Retinal pigment epithelial cell (primary cell): ENCODE measurements at regions not wholly inside any gene's neighbourhood (a gene's known extent, or its start where the extent isn't known, plus 50 kb on each side); places are given as distances from the start of the nearest gene placed in this dataset.

Experiments
- DNase-seq: peaks from one replicate; pipeline ENCODE4 v3.0.0-alpha.2; 2010; ENCODE audit warnings: low read depth
- H3K4me3 ChIP-seq: 2 replicates; pipeline ENCODE4 v1.5.1; 2011; ENCODE audit warnings: mild to moderate bottlenecking, low read length, control low read depth, moderate library complexity
- TF ChIP-seq, protein P1 (sequence below): conservative IDR thresholded peaks from 2 replicates; pipeline ENCODE4 v1.5.1; 2011; ENCODE audit warnings: low read depth, low read length, control low read depth, inconsistent platforms

DNA sequence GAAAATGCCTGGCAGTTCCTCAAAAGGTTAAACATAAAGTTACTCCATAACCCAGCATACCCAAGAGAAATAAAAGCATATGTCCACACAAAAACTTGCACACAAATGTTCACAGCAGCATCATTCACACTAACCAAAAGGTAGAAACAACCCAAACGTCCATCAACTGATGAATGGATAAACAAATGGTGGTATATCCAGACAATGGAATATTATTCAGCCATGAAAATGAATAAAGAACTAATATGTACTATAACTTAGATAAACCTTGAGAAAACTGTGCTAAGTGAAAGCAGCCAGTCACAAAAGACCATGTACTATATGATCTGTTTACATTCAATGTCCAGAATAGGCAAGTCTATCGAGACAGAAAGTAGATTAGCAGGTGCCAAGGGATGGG is 60.4 kb downstream of the CAMK2N1 start:
- TF ChIP-seq, protein P1, sequence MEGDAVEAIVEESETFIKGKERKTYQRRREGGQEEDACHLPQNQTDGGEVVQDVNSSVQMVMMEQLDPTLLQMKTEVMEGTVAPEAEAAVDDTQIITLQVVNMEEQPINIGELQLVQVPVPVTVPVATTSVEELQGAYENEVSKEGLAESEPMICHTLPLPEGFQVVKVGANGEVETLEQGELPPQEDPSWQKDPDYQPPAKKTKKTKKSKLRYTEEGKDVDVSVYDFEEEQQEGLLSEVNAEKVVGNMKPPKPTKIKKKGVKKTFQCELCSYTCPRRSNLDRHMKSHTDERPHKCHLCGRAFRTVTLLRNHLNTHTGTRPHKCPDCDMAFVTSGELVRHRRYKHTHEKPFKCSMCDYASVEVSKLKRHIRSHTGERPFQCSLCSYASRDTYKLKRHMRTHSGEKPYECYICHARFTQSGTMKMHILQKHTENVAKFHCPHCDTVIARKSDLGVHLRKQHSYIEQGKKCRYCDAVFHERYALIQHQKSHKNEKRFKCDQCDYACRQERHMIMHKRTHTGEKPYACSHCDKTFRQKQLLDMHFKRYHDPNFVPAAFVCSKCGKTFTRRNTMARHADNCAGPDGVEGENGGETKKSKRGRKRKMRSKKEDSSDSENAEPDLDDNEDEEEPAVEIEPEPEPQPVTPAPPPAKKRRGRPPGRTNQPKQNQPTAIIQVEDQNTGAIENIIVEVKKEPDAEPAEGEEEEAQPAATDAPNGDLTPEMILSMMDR, result no peak
- no peak overlapping the region for H3K4me3 ChIP-seq
- DNase-seq, result no peak

DNA sequence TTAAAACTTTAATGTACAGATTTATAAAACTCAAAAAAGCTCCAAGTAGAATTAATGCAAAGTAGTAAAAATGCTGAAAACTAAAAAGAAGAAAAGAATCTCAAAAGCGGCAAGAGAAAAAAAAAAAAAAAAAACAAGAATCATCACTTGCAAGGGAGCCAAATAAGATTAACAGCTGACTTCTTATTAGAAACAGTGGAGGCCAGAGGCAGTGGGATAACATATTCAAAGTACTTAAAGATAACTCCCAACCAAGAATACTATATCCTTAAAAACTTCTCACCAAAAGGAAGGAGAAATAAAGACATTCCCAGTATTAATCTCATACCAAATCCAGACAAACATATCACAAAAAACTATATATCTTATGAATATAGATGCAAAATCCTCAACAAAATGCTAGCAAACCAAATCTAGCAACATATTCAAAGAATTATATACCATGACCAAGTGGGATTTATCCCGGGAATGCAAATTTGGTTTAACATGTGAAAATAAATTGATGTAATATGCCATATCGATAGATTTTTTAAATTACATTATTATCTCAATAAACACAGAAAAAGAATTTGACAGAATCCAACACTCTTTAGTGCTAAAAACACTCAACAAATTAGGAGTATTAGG is 62.7 kb downstream of the CAMK2N1 start:
- DNase-seq, result no peak
- no peak overlapping the region for H3K4me3 ChIP-seq
- TF ChIP-seq, protein P1, result no peak

DNA sequence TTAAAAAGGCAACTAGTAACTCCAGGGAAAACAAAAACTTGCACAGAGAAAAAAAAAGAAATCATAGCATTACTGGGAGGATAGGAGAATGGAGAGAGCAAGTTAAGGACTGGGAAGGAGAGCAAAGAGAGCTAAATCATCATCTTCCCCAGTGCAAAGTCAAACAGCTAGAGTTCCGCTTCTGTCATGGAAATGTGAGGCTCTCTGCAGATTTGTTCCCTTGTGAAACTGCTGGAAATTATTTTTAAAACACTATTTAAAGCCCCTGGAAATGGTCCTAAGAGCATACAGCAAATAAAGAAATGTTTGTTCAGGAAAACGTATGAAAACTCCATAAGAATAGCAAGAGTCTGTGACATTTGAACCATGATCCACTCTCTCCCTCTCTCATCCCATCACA is 64.6 kb downstream of the CAMK2N1 start:
- TF ChIP-seq, protein P1, result no peak
- DNase-seq, result no peak
- no peak overlapping the region for H3K4me3 ChIP-seq

DNA sequence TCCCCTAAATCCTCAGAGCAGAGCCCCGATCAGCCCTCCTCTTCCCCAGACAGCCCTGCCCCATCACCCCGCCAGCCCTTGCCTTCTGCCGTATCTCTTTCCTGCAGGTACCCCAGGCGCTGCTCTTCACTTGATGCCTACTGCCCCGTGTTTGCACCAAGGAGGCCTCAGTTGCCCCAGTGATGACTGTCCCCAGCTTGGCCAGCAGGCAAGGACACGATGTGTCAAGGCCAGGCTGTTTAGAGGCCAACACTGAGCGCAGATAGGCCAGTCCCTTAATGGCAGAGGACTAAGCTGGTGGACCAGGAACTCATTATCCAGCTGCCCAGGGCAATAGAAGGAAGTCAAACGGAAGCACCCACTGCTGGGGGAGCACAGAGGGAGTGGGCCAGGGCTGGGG is 68.4 kb downstream of the CAMK2N1 start:
- DNase-seq, result no peak
- TF ChIP-seq, protein P1, result no peak
- no peak overlapping the region for H3K4me3 ChIP-seq

DNA sequence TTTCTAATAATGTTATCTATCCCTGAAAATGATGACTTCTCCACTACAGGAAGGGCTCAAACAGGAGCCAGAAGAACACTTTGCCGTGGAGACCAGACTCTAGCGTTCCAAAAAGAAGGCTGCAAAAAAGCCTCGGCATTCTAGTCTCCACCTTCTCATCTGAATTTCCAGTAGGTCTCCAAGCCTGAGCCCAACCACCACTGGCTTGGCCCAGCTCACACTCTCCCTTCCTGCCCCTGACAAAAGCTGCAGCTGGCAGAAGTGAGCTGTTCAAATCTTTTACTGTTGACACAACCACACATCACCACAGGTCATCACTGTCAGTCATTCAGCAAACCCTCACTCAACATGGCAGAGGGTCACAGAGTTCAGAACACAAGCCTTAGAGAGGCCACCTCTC is 69.3 kb downstream of the CAMK2N1 start:
- H3K4me3 ChIP-seq, result no peak overlapping the region
- TF ChIP-seq, protein P1, result no peak
- DNase-seq, result no peak

DNA sequence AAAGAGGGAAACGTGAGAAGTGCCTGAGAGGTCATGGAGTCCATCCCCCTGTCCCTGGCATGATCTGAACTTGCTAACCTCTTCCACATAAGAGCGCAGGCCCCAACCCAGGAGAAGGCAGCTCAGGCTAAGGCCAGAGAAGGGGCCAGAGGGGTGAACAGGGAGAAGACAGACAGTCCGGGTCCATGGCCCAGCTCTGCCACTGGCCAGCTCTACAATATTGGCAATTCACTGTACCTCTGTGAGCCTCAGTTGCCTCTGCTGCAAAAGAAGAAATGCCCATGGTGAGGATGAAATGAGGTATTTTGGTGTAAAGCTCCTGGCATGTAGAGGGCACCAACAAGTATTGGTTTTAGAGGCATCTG is 72.3 kb downstream of the CAMK2N1 start:
- TF ChIP-seq, protein P1, result no peak
- no peak overlapping the region for H3K4me3 ChIP-seq
- DNase-seq, result no peak

DNA sequence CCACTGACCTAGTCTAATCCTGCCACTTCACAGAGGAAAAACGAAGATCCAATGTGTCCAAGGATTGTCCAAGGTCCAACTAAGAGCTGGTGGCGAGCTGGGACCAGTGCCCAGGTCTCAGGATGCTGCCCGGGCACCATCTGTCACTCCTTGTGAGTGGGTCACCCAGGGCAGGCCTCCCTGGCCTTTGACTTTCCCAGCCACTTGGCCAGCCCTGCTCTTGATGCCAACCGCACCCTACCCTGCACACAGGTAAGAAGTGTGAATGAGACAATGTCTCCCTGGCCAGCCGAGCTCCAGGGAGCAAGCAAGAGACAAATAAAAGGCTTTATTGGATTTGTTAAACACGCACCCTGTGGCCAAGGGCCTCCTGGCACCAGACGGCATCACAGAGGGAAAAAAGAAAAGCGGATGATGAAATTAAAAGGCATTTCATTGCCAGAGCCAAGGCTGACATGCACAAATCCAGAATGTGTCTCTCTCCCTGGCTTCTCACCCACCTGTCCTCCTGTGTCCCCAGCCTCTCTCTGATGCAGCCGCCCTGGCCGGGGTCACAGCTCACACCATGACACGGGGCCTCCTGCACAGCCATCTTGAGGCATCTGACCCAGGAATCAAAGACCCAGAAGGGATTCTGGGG is 72.8 kb downstream of the CAMK2N1 start:
- H3K4me3 ChIP-seq, result no peak overlapping the region
- TF ChIP-seq, protein P1, result no peak
- DNase-seq, result no peak
